HCT116 (cell line): ENCODE measurements at regions not wholly inside any gene's neighbourhood (a gene's known extent, or its start where the extent isn't known, plus 50 kb on each side); places are given as distances from the start of the nearest gene placed in this dataset.

Experiments
- ATAC-seq: fragments of 200-7000 bp; cut with Tn5 transposase; 2 replicates; pipeline ENCODE4 v1.9.1; 2020; ENCODE audit warnings: mild to moderate bottlenecking, moderate library complexity
- BruUV-seq: library from RNA; stranded (reverse); fragments of 400-500 nt; replicated peaks from 2 replicates; lab custom pipeline; 2021; lab: Mats Ljungman, UMichigan
- CTCF ChIA-PET: fragments of 300-600 bp; sonication (Branson Sonifier 250); formaldehyde crosslinking; loops from one replicate; lab custom pipeline; 2021; ENCODE audit warnings: antibody characterized with exemption; lab: Charles Lee
- POLR2A ChIA-PET: fragments of 300-600, 350-600 bp; sonication (Branson Sonifier 250); formaldehyde crosslinking; loops from one replicate; lab custom pipeline; 2021; ENCODE audit warnings: antibody characterized with exemption; lab: Charles Lee
- RAD21 ChIA-PET, 2 experiments: fragments of 300-600 bp; sonication (Branson Sonifier 250); formaldehyde crosslinking; loops; one replicate each; lab custom pipeline; 2023; ENCODE audit warnings: low total read pairs in 2 of 2; ENCODE audit not compliant: uncharacterized antibody in 2 of 2, unreplicated experiment in 2 of 2, low non-redundant PET in 1 of 2; lab: Charles Lee
- DNase-seq: peaks from one replicate; pipeline ENCODE4 v3.0.0-alpha.2; 2010; ENCODE audit warnings: low read depth, low spot score
- H2AFZ ChIP-seq: fragments of 200-600 bp; shearing (Covaris generic), sonication (generic); 2 replicates; pipeline ENCODE4 v1.6.1; 2017; ENCODE audit warnings: low read depth, mixed run types, mixed read lengths, antibody characterized with exemption, low read length; ENCODE audit not compliant: poor library complexity, severe bottlenecking
- H3K27ac ChIP-seq: 2 replicates; pipeline ENCODE4 v1.5.1; 2012; ENCODE audit warnings: low read depth, low read length
- H3K27me3 ChIP-seq: fragments of 200-600 bp; sonication (generic); 2 replicates; pipeline ENCODE4 v1.6.1; 2016; ENCODE audit warnings: mixed run types, low read length, mixed read lengths; ENCODE audit not compliant: insufficient read depth
- H3K36me3 ChIP-seq, 2 experiments: fragments of 200-500 bp in 1 of 2; fragments of 200-600 bp in 1 of 2; sonication (Bioruptor generic) in 1 of 2; sonication (generic) in 1 of 2; 2 replicates each; pipeline versions ENCODE4 v1.5.1 to v1.6.1; 2014 to 2016; ENCODE audit warnings: low read length in 2 of 2, inconsistent platforms in 1 of 2, mixed read lengths in 1 of 2, mixed run types in 1 of 2; ENCODE audit not compliant: insufficient read depth in 2 of 2, control insufficient read depth in 1 of 2
- H3K4me1 ChIP-seq, 2 experiments: fragments of 200-600 bp in 1 of 2; sonication (generic) in 1 of 2; 2 replicates each; pipeline versions ENCODE4 v1.5.1 to v1.6.1; 2012 to 2017; ENCODE audit warnings: low read length in 2 of 2, inconsistent platforms in 1 of 2, mild to moderate bottlenecking in 1 of 2, mixed read lengths in 1 of 2, mixed run types in 1 of 2, moderate library complexity in 1 of 2; ENCODE audit not compliant: insufficient read depth in 2 of 2, control insufficient read depth in 1 of 2
- H3K4me2 ChIP-seq: fragments of 200-600 bp; sonication (generic); 2 replicates; pipeline ENCODE4 v1.6.1; 2017; ENCODE audit warnings: mixed run types, low read length, mixed read lengths
- H3K4me3 ChIP-seq, 2 experiments: fragments of 200-600 bp in 1 of 2; sonication (generic) in 1 of 2; replicated peaks in 1 of 2; 2 replicates each; pipeline ENCODE4 v1.5.1; 2011 to 2016; ENCODE audit warnings: low read length in 2 of 2, control low read depth in 1 of 2, low read depth in 1 of 2, mild to moderate bottlenecking in 1 of 2, mixed read lengths in 1 of 2, mixed run types in 1 of 2
- H3K79me2 ChIP-seq: fragments of 200-600 bp; sonication (generic); 2 replicates; pipeline ENCODE4 v1.6.1; 2017; ENCODE audit warnings: mild to moderate bottlenecking, mixed run types, low read length, moderate library complexity, mixed read lengths; ENCODE audit not compliant: insufficient read depth
- H3K9ac ChIP-seq: fragments of 200-600 bp; sonication (generic); 2 replicates; pipeline ENCODE4 v1.6.1; 2016; ENCODE audit warnings: low read length, mixed read lengths
- H3K9me2 ChIP-seq: fragments of 200-600 bp; sonication (generic), shearing (Covaris generic); 2 replicates; pipeline ENCODE4 v1.6.1; 2017; ENCODE audit warnings: mixed run types, mild to moderate bottlenecking, moderate library complexity; ENCODE audit not compliant: insufficient read depth
- H3K9me3 ChIP-seq, 2 experiments: fragments of 200-500 bp in 1 of 2; fragments of 200-600 bp in 1 of 2; sonication (Bioruptor generic) in 1 of 2; sonication (generic) in 1 of 2; 2 replicates each; pipeline ENCODE4 v1.6.1; 2014 to 2017; ENCODE audit warnings: low read length in 2 of 2, mixed read lengths in 2 of 2, inconsistent platforms in 1 of 2, low read depth in 1 of 2, mild to moderate bottlenecking in 1 of 2, mixed run types in 1 of 2, moderate library complexity in 1 of 2; ENCODE audit not compliant: control insufficient read depth in 1 of 2, insufficient read depth in 1 of 2
- H4K20me1 ChIP-seq: fragments of 200-600 bp; sonication (generic), shearing (Covaris generic); 2 replicates; pipeline ENCODE4 v1.6.1; 2017; ENCODE audit warnings: mixed run types, mild to moderate bottlenecking, moderate library complexity; ENCODE audit not compliant: insufficient read depth
- CBX3 ChIP-seq: IDR thresholded peaks from 2 replicates; pipeline ENCODE4 v1.6.1; 2012; ENCODE audit warnings: low read depth
- EGR1 ChIP-seq: IDR thresholded peaks from 2 replicates; pipeline ENCODE4 v1.6.1; 2012; ENCODE audit warnings: low read depth
- ELF1 ChIP-seq: IDR thresholded peaks from 2 replicates; pipeline ENCODE4 v1.6.1; 2012; ENCODE audit warnings: low read depth, borderline replicate concordance
- EZH2 ChIP-seq: fragments of 200-600 bp; sonication (generic); IDR thresholded peaks from 2 replicates; pipeline ENCODE4 v1.6.1; 2017; ENCODE audit warnings: antibody characterized with exemption, mixed run types
- FOSL1 ChIP-seq: IDR thresholded peaks from 2 replicates; pipeline ENCODE4 v1.6.1; 2012; ENCODE audit warnings: low read depth
- POLR2A ChIP-seq: IDR thresholded peaks from 2 replicates; pipeline ENCODE4 v1.7.0; 2011; ENCODE audit warnings: borderline replicate concordance; ENCODE audit not compliant: insufficient read depth, insufficient read length; ENCODE audit errors: extremely low read depth
- POLR2AphosphoS5 ChIP-seq: IDR thresholded peaks from 2 replicates; pipeline ENCODE4 v1.6.1; 2011; ENCODE audit warnings: mild to moderate bottlenecking, low read depth, low read length, moderate library complexity
- SIN3A ChIP-seq: IDR thresholded peaks from 2 replicates; pipeline ENCODE4 v1.6.1; 2012; ENCODE audit warnings: low read depth
- SP1 ChIP-seq: IDR thresholded peaks from 2 replicates; pipeline ENCODE4 v1.6.1; 2012; ENCODE audit warnings: low read depth
- SRF ChIP-seq: IDR thresholded peaks from 2 replicates; pipeline ENCODE4 v1.6.1; 2012; ENCODE audit warnings: low read depth
- TCF7L2 ChIP-seq: IDR thresholded peaks from 2 replicates; pipeline ENCODE4 v1.7.0; 2011; ENCODE audit warnings: borderline replicate concordance, inconsistent platforms; ENCODE audit not compliant: insufficient read depth, insufficient read length; ENCODE audit errors: extremely low read depth
- YY1 ChIP-seq: IDR thresholded peaks from 2 replicates; pipeline ENCODE4 v1.6.1; 2011; ENCODE audit warnings: low read length, low read depth, moderate library complexity, mild to moderate bottlenecking; ENCODE audit not compliant: insufficient replicate concordance; ENCODE audit errors: extremely low read depth
- intact Hi-C: fragments of 100-400 bp; cut with micrococcal nuclease; formaldehyde crosslinking; loops from 2 replicates; pipeline ENCODE4 v1.10.0; 2022
- TF ChIP-seq, protein P1 (sequence below): IDR thresholded peaks from 2 replicates; pipeline ENCODE4 v1.6.1; 2012
- TF ChIP-seq, protein P2 (sequence below): IDR thresholded peaks from 2 replicates; pipeline ENCODE4 v1.6.1; 2012; ENCODE audit warnings: low read depth

DNA sequence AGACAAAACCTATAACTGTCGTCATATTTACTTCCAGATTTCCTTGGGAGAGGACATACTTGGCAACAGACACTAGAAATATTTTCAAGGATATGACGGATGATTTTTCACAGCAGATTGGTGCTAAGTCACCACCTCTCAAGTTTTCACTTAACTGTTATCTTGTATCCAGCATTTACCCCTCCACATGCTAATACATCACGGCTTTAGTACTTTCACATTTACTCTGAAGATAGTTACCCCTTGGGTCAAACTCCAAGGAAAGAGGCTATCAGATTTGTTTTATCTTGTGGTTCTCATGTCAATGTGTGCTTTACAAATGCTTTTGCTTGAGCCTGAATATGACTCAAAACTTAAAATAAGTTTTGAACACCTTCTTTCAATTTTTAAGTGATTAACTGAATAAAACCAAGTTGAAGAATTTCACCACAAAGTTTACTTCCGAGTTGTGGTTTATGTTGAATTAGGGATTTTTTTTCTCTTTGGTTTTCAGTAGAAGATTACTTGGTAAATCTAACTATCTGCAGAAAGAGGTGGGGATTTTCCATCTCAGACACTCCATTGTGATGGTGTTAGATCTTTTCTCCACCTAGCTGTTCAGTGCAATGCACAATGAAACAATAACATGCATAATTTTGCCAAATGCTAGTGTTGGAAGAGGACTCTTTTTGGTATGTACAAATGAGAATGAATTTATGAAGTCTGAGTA lies 75.4 kb upstream of the FAT1 start:
- no peaks in the 10 kb centered on the region for H3K9me2 ChIP-seq
- RAD21 ChIA-PET: no interaction called here
- H3K4me1 ChIP-seq: peaks cover 11 to 32% of the 10 kb centered on the region in 2 experiments

More for the DNA sequence above, 75.4 kb upstream of the FAT1 start:
- no TSS peak for BruUV-seq
- peak overlapping the region; percentile 0 for H2AFZ ChIP-seq
- H3K79me2 ChIP-seq: no peaks in the 10 kb centered on the region
- H3K4me2 ChIP-seq: no peak overlapping the region
- intact Hi-C loops: no loop called here
- no peak for TF ChIP-seq POLR2A
- no peak for TF ChIP-seq EZH2
- no peak for TF ChIP-seq SP1
- TF ChIP-seq YY1: no peak
- TF ChIP-seq CBX3: no peak
- TF ChIP-seq FOSL1: no peak
- TF ChIP-seq ELF1: no peak
- TF ChIP-seq TCF7L2: no peak
- TF ChIP-seq, protein P1, sequence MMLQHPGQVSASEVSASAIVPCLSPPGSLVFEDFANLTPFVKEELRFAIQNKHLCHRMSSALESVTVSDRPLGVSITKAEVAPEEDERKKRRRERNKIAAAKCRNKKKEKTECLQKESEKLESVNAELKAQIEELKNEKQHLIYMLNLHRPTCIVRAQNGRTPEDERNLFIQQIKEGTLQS: no peak
- TF ChIP-seq POLR2AphosphoS5: no peak
- TF ChIP-seq EGR1: no peak
- TF ChIP-seq, protein P2, sequence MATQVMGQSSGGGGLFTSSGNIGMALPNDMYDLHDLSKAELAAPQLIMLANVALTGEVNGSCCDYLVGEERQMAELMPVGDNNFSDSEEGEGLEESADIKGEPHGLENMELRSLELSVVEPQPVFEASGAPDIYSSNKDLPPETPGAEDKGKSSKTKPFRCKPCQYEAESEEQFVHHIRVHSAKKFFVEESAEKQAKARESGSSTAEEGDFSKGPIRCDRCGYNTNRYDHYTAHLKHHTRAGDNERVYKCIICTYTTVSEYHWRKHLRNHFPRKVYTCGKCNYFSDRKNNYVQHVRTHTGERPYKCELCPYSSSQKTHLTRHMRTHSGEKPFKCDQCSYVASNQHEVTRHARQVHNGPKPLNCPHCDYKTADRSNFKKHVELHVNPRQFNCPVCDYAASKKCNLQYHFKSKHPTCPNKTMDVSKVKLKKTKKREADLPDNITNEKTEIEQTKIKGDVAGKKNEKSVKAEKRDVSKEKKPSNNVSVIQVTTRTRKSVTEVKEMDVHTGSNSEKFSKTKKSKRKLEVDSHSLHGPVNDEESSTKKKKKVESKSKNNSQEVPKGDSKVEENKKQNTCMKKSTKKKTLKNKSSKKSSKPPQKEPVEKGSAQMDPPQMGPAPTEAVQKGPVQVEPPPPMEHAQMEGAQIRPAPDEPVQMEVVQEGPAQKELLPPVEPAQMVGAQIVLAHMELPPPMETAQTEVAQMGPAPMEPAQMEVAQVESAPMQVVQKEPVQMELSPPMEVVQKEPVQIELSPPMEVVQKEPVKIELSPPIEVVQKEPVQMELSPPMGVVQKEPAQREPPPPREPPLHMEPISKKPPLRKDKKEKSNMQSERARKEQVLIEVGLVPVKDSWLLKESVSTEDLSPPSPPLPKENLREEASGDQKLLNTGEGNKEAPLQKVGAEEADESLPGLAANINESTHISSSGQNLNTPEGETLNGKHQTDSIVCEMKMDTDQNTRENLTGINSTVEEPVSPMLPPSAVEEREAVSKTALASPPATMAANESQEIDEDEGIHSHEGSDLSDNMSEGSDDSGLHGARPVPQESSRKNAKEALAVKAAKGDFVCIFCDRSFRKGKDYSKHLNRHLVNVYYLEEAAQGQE: no peak
- no peak for TF ChIP-seq SIN3A
- TF ChIP-seq SRF: no peak
- H3K4me3 ChIP-seq: no peak overlapping the region
- H4K20me1 ChIP-seq: no peaks in the 10 kb centered on the region
- no peaks in the 10 kb centered on the region for H3K9me3 ChIP-seq
- no peak overlapping the region for H3K9ac ChIP-seq
- DNase-seq (no peak), ATAC-seq (no peak)
- ChIA-PET CTCF (interaction anchor here (0.7 kb wide), 1 partner anchor 17 kb away, joined by 3 read pairs; no protein-coding TSS in a partner anchor), POLR2A (interaction anchor here (1.0 kb wide), 1 partner anchor 8 kb away, joined by 4 read pairs; no protein-coding TSS in a partner anchor)
- H3K36me3 ChIP-seq: no peaks in the 10 kb centered on the region
- H3K27me3 ChIP-seq: no peaks in the 10 kb centered on the region
- H3K27ac ChIP-seq: no peak overlapping the region
